C4-2B (cell line): ENCODE measurements at regions not wholly inside any gene's neighbourhood (a gene's known extent, or its start where the extent isn't known, plus 50 kb on each side); places are given as distances from the start of the nearest gene placed in this dataset.
"Not testable (repeated sequence)": the region's sequence is repeated elsewhere in the genome, so short reads cannot be mapped to it uniquely, and the experiment has no call there.

Source experiments
- ZFX ChIP-seq: fragments of 450-650 bp; IDR thresholded peaks from 2 replicates; pipeline ENCODE4 v1.6.1; 2017
- TF ChIP-seq, protein P1 (sequence below): fragments of 450-650 bp; conservative IDR thresholded peaks from 2 replicates; pipeline ENCODE4 v1.5.1; 2017; ENCODE audit warnings: mild to moderate bottlenecking

DNA sequence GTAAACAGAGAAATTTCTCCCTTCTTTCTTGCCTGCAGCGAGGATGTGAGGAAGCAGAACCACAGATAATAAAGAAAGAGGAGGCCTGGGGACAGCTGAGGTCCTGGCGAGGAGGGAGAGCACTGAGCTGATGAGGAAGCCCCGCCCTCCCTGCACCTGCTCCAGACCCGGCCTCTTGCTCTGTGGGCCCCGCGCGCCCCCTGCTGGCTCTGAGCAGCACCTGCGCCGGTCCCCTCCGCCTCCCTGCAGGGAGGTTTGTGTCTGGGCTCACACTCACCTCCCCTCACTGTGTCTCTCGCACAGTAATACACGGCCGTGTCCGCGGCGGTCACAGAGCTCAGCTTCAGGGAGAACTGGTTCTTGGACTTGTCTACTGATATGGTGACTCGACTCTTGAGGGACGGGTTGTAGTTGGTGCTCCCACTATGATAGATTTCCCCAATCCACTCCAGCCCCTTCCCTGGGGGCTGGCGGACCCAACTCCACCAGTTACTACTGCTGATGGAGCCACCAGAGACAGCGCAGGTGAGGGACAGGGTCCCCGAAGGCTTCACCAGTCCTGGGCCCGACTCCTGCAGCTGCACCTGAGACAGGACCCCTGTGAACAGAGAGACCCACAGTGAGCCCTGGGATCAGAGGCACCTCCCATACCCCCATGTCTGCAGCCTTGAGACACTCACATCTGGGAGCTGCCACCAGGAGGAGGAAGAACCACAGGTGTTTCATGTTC, 485.4 kb downstream of the TMEM121 start:
- TF ChIP-seq, protein P1, sequence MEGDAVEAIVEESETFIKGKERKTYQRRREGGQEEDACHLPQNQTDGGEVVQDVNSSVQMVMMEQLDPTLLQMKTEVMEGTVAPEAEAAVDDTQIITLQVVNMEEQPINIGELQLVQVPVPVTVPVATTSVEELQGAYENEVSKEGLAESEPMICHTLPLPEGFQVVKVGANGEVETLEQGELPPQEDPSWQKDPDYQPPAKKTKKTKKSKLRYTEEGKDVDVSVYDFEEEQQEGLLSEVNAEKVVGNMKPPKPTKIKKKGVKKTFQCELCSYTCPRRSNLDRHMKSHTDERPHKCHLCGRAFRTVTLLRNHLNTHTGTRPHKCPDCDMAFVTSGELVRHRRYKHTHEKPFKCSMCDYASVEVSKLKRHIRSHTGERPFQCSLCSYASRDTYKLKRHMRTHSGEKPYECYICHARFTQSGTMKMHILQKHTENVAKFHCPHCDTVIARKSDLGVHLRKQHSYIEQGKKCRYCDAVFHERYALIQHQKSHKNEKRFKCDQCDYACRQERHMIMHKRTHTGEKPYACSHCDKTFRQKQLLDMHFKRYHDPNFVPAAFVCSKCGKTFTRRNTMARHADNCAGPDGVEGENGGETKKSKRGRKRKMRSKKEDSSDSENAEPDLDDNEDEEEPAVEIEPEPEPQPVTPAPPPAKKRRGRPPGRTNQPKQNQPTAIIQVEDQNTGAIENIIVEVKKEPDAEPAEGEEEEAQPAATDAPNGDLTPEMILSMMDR, result peak; percentile 83
- TF ChIP-seq ZFX, result not testable (repeated sequence)
